SK-N-SH (cell line): ENCODE measurements at regions not wholly inside any gene's neighbourhood (a gene's known extent, or its start where the extent isn't known, plus 50 kb on each side); places are given as distances from the start of the nearest gene placed in this dataset.

Source experiments
- CTCF ChIA-PET: fragments of 300-600, 350-600 bp; formaldehyde crosslinking; extraction: SDS; loops from one replicate; lab custom pipeline; 2021; lab: Yijun Ruan, JAX
- POLR2A ChIA-PET: fragments of 350-600 bp; sonication (Branson Sonifier 250); formaldehyde crosslinking; extraction: SDS; loops from one replicate; lab custom pipeline; 2020; ENCODE audit warnings: antibody characterized with exemption, inconsistent platforms; lab: Yijun Ruan, JAX
- DNase-seq: peaks from one replicate; pipeline ENCODE4 v3.0.0; 2012
- H2AFZ ChIP-seq: fragments of 200-600 bp; sonication (generic); 2 replicates; pipeline ENCODE4 v1.8.1; 2016; ENCODE audit warnings: antibody characterized with exemption, mild to moderate bottlenecking, low read depth
- H3F3A ChIP-seq: fragments of 200-600 bp; sonication (generic); replicated peaks from 2 replicates; pipeline ENCODE3; 2016; ENCODE audit warnings: antibody characterized with exemption, mild to moderate bottlenecking; ENCODE audit not compliant: insufficient read depth
- H3K27ac ChIP-seq, 2 experiments: fragments of 200-500 bp in 1 of 2; fragments of 200-600 bp in 1 of 2; sonication (Bioruptor generic) in 1 of 2; sonication (generic), shearing (Covaris generic) in 1 of 2; 2 replicates each; pipeline versions ENCODE4 v1.5.1 to v1.6.1; 2014 to 2016; ENCODE audit warnings: low read depth in 2 of 2, inconsistent platforms in 1 of 2, low read length in 1 of 2, mild to moderate bottlenecking in 1 of 2, mixed read lengths in 1 of 2
- H3K27me3 ChIP-seq: fragments of 200-600 bp; sonication (generic), shearing (Covaris generic); 2 replicates; pipeline ENCODE4 v1.6.1; 2016; ENCODE audit warnings: mixed run types; ENCODE audit not compliant: insufficient read depth
- H3K36me3 ChIP-seq, 2 experiments: fragments of 200-500 bp in 1 of 2; fragments of 200-600 bp in 1 of 2; sonication (Bioruptor generic) in 1 of 2; sonication (generic) in 1 of 2; replicated peaks in 1 of 2; 2 replicates each; pipeline versions ENCODE3 to v1.5.1; 2014 to 2016; ENCODE audit warnings: low read length in 1 of 2, mild to moderate bottlenecking in 1 of 2; ENCODE audit not compliant: insufficient read depth in 2 of 2, control insufficient read depth in 1 of 2
- H3K4me1 ChIP-seq, 2 experiments: fragments of 200-500 bp in 1 of 2; fragments of 200-600 bp in 1 of 2; sonication (Bioruptor generic) in 1 of 2; sonication (generic), shearing (Covaris generic) in 1 of 2; 2 replicates each; pipeline versions ENCODE4 v1.5.1 to v1.6.1; 2014 to 2016; ENCODE audit warnings: low read depth in 1 of 2, low read length in 1 of 2, mixed run types in 1 of 2; ENCODE audit not compliant: insufficient read depth in 2 of 2, control insufficient read depth in 1 of 2
- H3K4me2 ChIP-seq: fragments of 200-600 bp; sonication (generic), shearing (Covaris generic); 2 replicates; pipeline ENCODE4 v1.6.1; 2017; ENCODE audit warnings: mixed run types
- H3K4me3 ChIP-seq, 2 experiments: fragments of 200-500 bp in 1 of 2; fragments of 200-600 bp in 1 of 2; sonication (Bioruptor generic) in 1 of 2; sonication (generic), shearing (Covaris generic) in 1 of 2; 2 replicates each; pipeline versions ENCODE4 v1.5.1 to v1.8.1; 2014 to 2016; ENCODE audit warnings: low read depth in 2 of 2, inconsistent platforms in 1 of 2, low read length in 1 of 2, mild to moderate bottlenecking in 1 of 2, mixed read lengths in 1 of 2, moderate library complexity in 1 of 2
- H3K79me2 ChIP-seq: fragments of 200-600 bp; sonication (generic); 2 replicates; pipeline ENCODE4 v1.8.1; 2017; ENCODE audit warnings: mild to moderate bottlenecking; ENCODE audit not compliant: insufficient read depth
- H3K9ac ChIP-seq: fragments of 200-600 bp; sonication (generic); 2 replicates; pipeline ENCODE4 v1.6.1; 2017; ENCODE audit warnings: mixed run types
- H3K9me2 ChIP-seq: fragments of 200-600 bp; sonication (generic); 2 replicates; pipeline ENCODE4 v1.6.1; 2017; ENCODE audit warnings: mixed run types
- H3K9me3 ChIP-seq: fragments of 200-600 bp; sonication (generic); 2 replicates; pipeline ENCODE4 v1.6.1; 2017; ENCODE audit warnings: mixed run types, mild to moderate bottlenecking, moderate library complexity
- H4K20me1 ChIP-seq: fragments of 200-600 bp; sonication (generic); 2 replicates; pipeline ENCODE4 v1.6.1; 2017; ENCODE audit warnings: mild to moderate bottlenecking, mixed run types; ENCODE audit not compliant: insufficient read depth
- CTCF ChIP-seq: fragments of 200-600 bp; sonication (generic); IDR thresholded peaks from 2 replicates; pipeline ENCODE4 v1.6.1; 2017; ENCODE audit warnings: antibody characterized with exemption, mild to moderate bottlenecking, moderate library complexity
- EZH2phosphoT487 ChIP-seq: fragments of 200-600 bp; sonication (generic); IDR thresholded peaks from 2 replicates; pipeline ENCODE4 v1.6.1; 2017; ENCODE audit warnings: low read depth, mixed run types, mild to moderate bottlenecking, antibody characterized with exemption, moderate library complexity, borderline replicate concordance
- FOXJ3 ChIP-seq: sonication (generic); formaldehyde crosslinking; IDR thresholded peaks from 2 replicates; pipeline ENCODE4 v1.5.1; 2020; ENCODE audit warnings: mild to moderate bottlenecking, missing genetic modification reagents
- FOXM1 ChIP-seq: IDR thresholded peaks from 2 replicates; pipeline ENCODE4 v1.4.0; 2012; ENCODE audit warnings: low read depth, mild to moderate bottlenecking
- GABPA ChIP-seq: IDR thresholded peaks from 2 replicates; pipeline ENCODE4 v1.4.0; 2012; ENCODE audit warnings: low read depth, mild to moderate bottlenecking
- GATA2 ChIP-seq: sonication (generic); formaldehyde crosslinking; IDR thresholded peaks from 2 replicates; pipeline ENCODE4 v1.5.0; 2020; ENCODE audit warnings: mild to moderate bottlenecking, missing genetic modification reagents
- JUND ChIP-seq: IDR thresholded peaks from 2 replicates; pipeline ENCODE4 v1.4.0; 2012
- MXI1 ChIP-seq: IDR thresholded peaks from 2 replicates; pipeline ENCODE4 v1.6.1; 2012; ENCODE audit warnings: mild to moderate bottlenecking, low read depth, low read length, improper control_type of control experiment
- NFIC ChIP-seq: IDR thresholded peaks from 2 replicates; pipeline ENCODE4 v1.4.0; 2012; ENCODE audit warnings: borderline replicate concordance
- NRF1 ChIP-seq: IDR thresholded peaks from 2 replicates; pipeline ENCODE4 v1.6.1; 2012; ENCODE audit warnings: low read depth, mild to moderate bottlenecking, low read length
- PBX3 ChIP-seq: IDR thresholded peaks from 2 replicates; pipeline ENCODE4; 2012
- POLR2AphosphoS5 ChIP-seq: IDR thresholded peaks from 2 replicates; pipeline ENCODE4 v1.6.1; 2012; ENCODE audit warnings: low read depth, low read length
- RAD21 ChIP-seq: IDR thresholded peaks from 2 replicates; pipeline ENCODE4 v1.6.1; 2012; ENCODE audit warnings: mild to moderate bottlenecking, low read length
- RCOR1 ChIP-seq: fragments of 150-350 bp; IDR thresholded peaks from 2 replicates; pipeline ENCODE4 v1.6.1; 2017; ENCODE audit warnings: antibody characterized with exemption, low read length
- RXRA ChIP-seq: IDR thresholded peaks from 2 replicates; pipeline ENCODE4 v1.4.0; 2012; ENCODE audit warnings: low read depth, mild to moderate bottlenecking, borderline replicate concordance
- SIN3A ChIP-seq: IDR thresholded peaks from 2 replicates; pipeline ENCODE4 v1.6.1; 2012; ENCODE audit warnings: low read depth, mild to moderate bottlenecking, low read length, moderate library complexity, borderline replicate concordance
- SMC3 ChIP-seq: IDR thresholded peaks from 2 replicates; pipeline ENCODE4 v1.6.1; 2012; ENCODE audit warnings: low read depth, low read length, improper control_type of control experiment
- TAF1 ChIP-seq: IDR thresholded peaks from 2 replicates; pipeline ENCODE4 v1.6.1; 2012; ENCODE audit warnings: low read depth, mild to moderate bottlenecking, low read length, moderate library complexity, borderline replicate concordance
- TCF12 ChIP-seq: IDR thresholded peaks from 2 replicates; pipeline ENCODE4 v1.4.0; 2012
- TEAD4 ChIP-seq: IDR thresholded peaks from 2 replicates; pipeline ENCODE4 v1.4.0; 2012; ENCODE audit warnings: mild to moderate bottlenecking, borderline replicate concordance; ENCODE audit not compliant: insufficient read depth
- USF1 ChIP-seq: IDR thresholded peaks from 2 replicates; pipeline ENCODE4 v1.4.0; 2012; ENCODE audit warnings: low read depth, borderline replicate concordance
- USF2 ChIP-seq: fragments of 150-350 bp; IDR thresholded peaks from 2 replicates; pipeline ENCODE4 v1.6.1; 2017; ENCODE audit warnings: antibody characterized with exemption, low read length, low read depth, borderline replicate concordance
- YY1 ChIP-seq: IDR thresholded peaks from 2 replicates; pipeline ENCODE4 v1.4.0; 2012; ENCODE audit warnings: low read depth, mild to moderate bottlenecking
- WGBS: methylation state at CpG from one replicate; pipeline ENCODE4 v1.1.6; 2017; ENCODE audit warnings: low lambda C conversion rate; 5-methylcytosine and 5-hydroxymethylcytosine counted together

GRCh38 chr12:91609283-91609682 lies 426.7 kb upstream of the DCN start:
- Histone ChIP-seq H3K9me3 (no peaks in the 10 kb centered on the region), H3K9ac (no peak overlapping the region), H3K27me3 (no peaks in the 10 kb centered on the region), H3K4me2 (no peak overlapping the region), H3K79me2 (no peaks in the 10 kb centered on the region), H2AFZ (no peak overlapping the region), H3F3A (no peaks in the 10 kb centered on the region), H3K9me2 (no peaks in the 10 kb centered on the region), H3K27ac (no peak overlapping the region), H3K4me1 (no peaks in the 10 kb centered on the region; a peak in 1 of 4 replicates), H4K20me1 (no peaks in the 10 kb centered on the region), H3K4me3 (no peak overlapping the region), H3K36me3 (no peaks in the 10 kb centered on the region)
- no peak for DNase-seq
- ChIA-PET POLR2A (no interaction called here), CTCF (no interaction called here)
- no peak for TF ChIP-seq NFIC
- no peak for TF ChIP-seq PBX3
- no peak for TF ChIP-seq MXI1
- TF ChIP-seq JUND: no peak
- TF ChIP-seq RXRA: no peak
- TF ChIP-seq USF1: no peak
- no peak for TF ChIP-seq GATA2
- no peak for TF ChIP-seq NRF1
- TF ChIP-seq TEAD4: no peak
- TF ChIP-seq GABPA: no peak
- no peak for TF ChIP-seq CTCF
- TF ChIP-seq TAF1: no peak
- no peak for TF ChIP-seq FOXJ3
- TF ChIP-seq TCF12: no peak
- no peak for TF ChIP-seq FOXM1
- no peak for TF ChIP-seq RAD21
- TF ChIP-seq EZH2phosphoT487: no peak
- no peak for TF ChIP-seq SIN3A
- WGBS: 59% methylated on average over 1 of the region's 1 CpG

GRCh38 chr12:91608542-91608941 lies 425.9 kb upstream of the DCN start:
- Histone ChIP-seq H3K4me2 (no peak overlapping the region), H3K27me3 (no peaks in the 10 kb centered on the region), H3K79me2 (no peaks in the 10 kb centered on the region), H3F3A (no peaks in the 10 kb centered on the region), H2AFZ (no peak overlapping the region), H3K36me3 (no peaks in the 10 kb centered on the region), H4K20me1 (no peaks in the 10 kb centered on the region), H3K9me3 (no peaks in the 10 kb centered on the region), H3K27ac (no peak overlapping the region), H3K9me2 (no peaks in the 10 kb centered on the region), H3K4me1 (no peaks in the 10 kb centered on the region; a peak in 1 of 4 replicates), H3K4me3 (no peak overlapping the region), H3K9ac (no peak overlapping the region)
- CTCF ChIA-PET: no interaction called here
- POLR2A ChIA-PET: no interaction called here
- DNase-seq: no peak
- TF ChIP-seq YY1 (no peak), MXI1 (no peak), USF1 (no peak), RAD21 (no peak), FOXM1 (no peak), RCOR1 (no peak), SMC3 (no peak), CTCF (no peak), USF2 (no peak), FOXJ3 (no peak), NFIC (no peak), POLR2AphosphoS5 (no peak)
